GM12878 (cell line): ENCODE measurements at regions not wholly inside any gene's neighbourhood (a gene's known extent, or its start where the extent isn't known, plus 50 kb on each side); places are given as distances from the start of the nearest gene placed in this dataset.

Experiments used
- NKRF ChIP-seq: fragments of 450-650 bp; conservative IDR thresholded peaks from 2 replicates; pipeline ENCODE4 v1.6.1; 2017; ENCODE audit warnings: mild to moderate bottlenecking, moderate library complexity
- RAD21 ChIP-seq: IDR thresholded peaks from 2 replicates; pipeline ENCODE4 v1.6.1; 2011; ENCODE audit warnings: mild to moderate bottlenecking, low read depth, low read length, moderate library complexity; ENCODE audit not compliant: insufficient read depth
- SIN3A ChIP-seq: IDR thresholded peaks from 2 replicates; pipeline ENCODE4 v1.6.1; 2012; ENCODE audit warnings: low read depth, low read length, improper control_type of control experiment
- TCF3 ChIP-seq: IDR thresholded peaks from 2 replicates; pipeline ENCODE4 v1.6.1; 2012; ENCODE audit warnings: low read depth, mild to moderate bottlenecking, low read length, borderline replicate concordance; ENCODE audit not compliant: insufficient read depth

GRCh38 chrX:75210602-75211001, 54.5 kb upstream of the ABCB7 start (continued):
- no peak for TF ChIP-seq NKRF
- no peak for TF ChIP-seq SIN3A
- TF ChIP-seq RAD21, result no peak
- TF ChIP-seq TCF3, result no peak
- TF ChIP-seq, all 136 proteins: peak for 0
